K562 (cell line): ENCODE measurements at regions not wholly inside any gene's neighbourhood (a gene's known extent, or its start where the extent isn't known, plus 50 kb on each side); places are given as distances from the start of the nearest gene placed in this dataset.

ENCODE experiments used
- ATAC-seq: fragments of 200-7000 bp; cut with Tn5 transposase; 3 replicates; pipeline ENCODE4 v1.9.1; 2020; ENCODE audit warnings: moderate library complexity
- BruUV-seq: library from RNA; stranded (reverse); fragments of 400-500 nt; replicated peaks from 2 replicates; lab custom pipeline; 2021; lab: Mats Ljungman, UMichigan
- CTCF ChIA-PET: fragments of 300-600 bp; formaldehyde crosslinking; extraction: SDS; loops from one replicate; lab custom pipeline; 2021; ENCODE audit warnings: low intra/inter-chr PET ratio; lab: Yijun Ruan, JAX
- POLR2A ChIA-PET: fragments of 300-600, 350-650 bp; sonication (Branson Sonifier 250); formaldehyde crosslinking; extraction: SDS; loops from one replicate; lab custom pipeline; 2021; ENCODE audit warnings: antibody characterized with exemption, inconsistent platforms; lab: Yijun Ruan, JAX
- DNase-seq, 4 experiments: peaks; one replicate each; pipeline versions ENCODE4 v3.0.0 to v3.0.0-alpha.2; 2011 to 2018; ENCODE audit warnings: low spot score in 3 of 4, mixed read lengths in 3 of 4; ENCODE audit errors: extremely low read depth in 1 of 4
- FAIRE-seq: peaks from 2 replicates; lab custom pipeline; 2011; peaks lifted over from hg19 to GRCh38; lab: Jason Lieb, UNC
- H2AFZ ChIP-seq: 2 replicates; pipeline ENCODE4 v1.6.0; 2011; ENCODE audit warnings: low read depth, low read length, control low read depth, inconsistent platforms
- H3K27ac ChIP-seq: fragments of 200-600 bp; 3 replicates; pipeline ENCODE4 v1.8.0; 2011; ENCODE audit warnings: low read depth, mild to moderate bottlenecking, control low read depth, inconsistent platforms, low read length, moderate library complexity, mixed read lengths; ENCODE audit errors: extremely low read depth
- H3K27me3 ChIP-seq, 2 experiments: fragments of 300-600 bp in 1 of 2; 2 replicates in 1 of 2; 3 replicates in 1 of 2; pipeline versions ENCODE4 v1.6.0 to v1.8.0; 2011; ENCODE audit warnings: inconsistent platforms in 2 of 2, low read length in 2 of 2, mild to moderate bottlenecking in 1 of 2, mixed read lengths in 1 of 2, moderate library complexity in 1 of 2; ENCODE audit not compliant: control insufficient read depth in 2 of 2, insufficient read depth in 2 of 2
- H3K36me3 ChIP-seq: fragments of 300-600 bp; 3 replicates; pipeline ENCODE4 v1.8.0; 2011; ENCODE audit warnings: mild to moderate bottlenecking, low read length, inconsistent platforms; ENCODE audit not compliant: control insufficient read depth, insufficient read depth
- H3K4me1 ChIP-seq, 2 experiments: fragments of 200-600 bp in 1 of 2; replicated peaks in 1 of 2; 2 replicates in 1 of 2; 3 replicates in 1 of 2; pipeline versions ENCODE4 v1.5.1 to v1.8.0; 2011; ENCODE audit warnings: inconsistent platforms in 2 of 2, low read length in 2 of 2, mild to moderate bottlenecking in 1 of 2, mixed read lengths in 1 of 2, moderate library complexity in 1 of 2; ENCODE audit not compliant: control insufficient read depth in 2 of 2, insufficient read depth in 2 of 2
- H3K4me2 ChIP-seq: 2 replicates; pipeline ENCODE4 v1.6.1; 2011; ENCODE audit warnings: low read length, control low read depth, inconsistent platforms, mixed read lengths; ENCODE audit not compliant: insufficient read depth
- H3K4me3 ChIP-seq: fragments of 200-600 bp; sonication (generic), shearing (Covaris generic); 2 replicates; pipeline ENCODE4 v1.5.1; 2016; ENCODE audit warnings: control low read depth, inconsistent platforms
- H3K79me2 ChIP-seq: fragments of 200-600 bp; 3 replicates; pipeline ENCODE4 v1.8.0; 2011; ENCODE audit warnings: low read length, inconsistent platforms; ENCODE audit not compliant: control insufficient read depth, insufficient read depth
- H3K9ac ChIP-seq, 2 experiments: 2 replicates each; pipeline versions ENCODE4 v1.6.0 to v1.6.1; 2011; ENCODE audit warnings: low read depth in 2 of 2, low read length in 2 of 2, control low read depth in 1 of 2, inconsistent platforms in 1 of 2, mild to moderate bottlenecking in 1 of 2, mixed read lengths in 1 of 2; ENCODE audit not compliant: insufficient read depth in 1 of 2
- H3K9me1 ChIP-seq: one replicate; pipeline ENCODE4 v1.6.0; 2011; ENCODE audit warnings: inconsistent platforms, mild to moderate bottlenecking, low read length, moderate library complexity; ENCODE audit not compliant: control insufficient read depth, insufficient read depth
- H3K9me3 ChIP-seq: replicated peaks from 2 replicates; pipeline ENCODE4 v1.5.1; 2011; ENCODE audit warnings: low read depth, low read length, inconsistent platforms; ENCODE audit not compliant: control insufficient read depth, insufficient read depth
- H4K20me1 ChIP-seq: replicated peaks from 2 replicates; pipeline ENCODE4 v1.6.1; 2011; ENCODE audit warnings: low read length, inconsistent platforms, mixed read lengths; ENCODE audit not compliant: control insufficient read depth, insufficient read depth
- KLF1 ChIP-seq: fragments of 450-650 bp; IDR thresholded peaks from 2 replicates; pipeline ENCODE4 v1.6.1; 2016; ENCODE audit warnings: missing genetic modification characterization, missing compliant biosample characterization
- POLR2A ChIP-seq: fragments of 450-650 bp; conservative IDR thresholded peaks from 2 replicates; pipeline ENCODE4 v1.6.1; 2016
- SAFB2 ChIP-seq: fragments of 200-400 bp; formaldehyde crosslinking; IDR thresholded peaks from 2 replicates; pipeline ENCODE4 v1.6.1; 2018; ENCODE audit warnings: borderline replicate concordance, low read length, low read depth, moderate library complexity; ENCODE audit not compliant: severe bottlenecking
- WGBS: fragments of 100-300 bp; shearing (Covaris generic); methylation state at CpG from one replicate; pipeline ENCODE4 v1.1.6; 2016; ENCODE audit warnings: low coverage, mixed read lengths; ENCODE audit not compliant: insufficient coverage; ENCODE audit errors: missing lambda C conversion rate; 5-methylcytosine and 5-hydroxymethylcytosine counted together
- in situ Hi-C: fragments of 300-500 bp; cut with MboI; formaldehyde crosslinking; loops from 4 replicates; pipeline ENCODE4 v1.15.0; 2018; ENCODE audit warnings: inconsistent platforms, mixed read lengths
- intact Hi-C: fragments of 100-400 bp; cut with micrococcal nuclease; formaldehyde crosslinking; loops from 2 replicates; pipeline ENCODE4 v1.14.2; 2022
- TF ChIP-seq, protein P1 (sequence below): fragments of 450-650 bp; formaldehyde crosslinking; IDR thresholded peaks from 2 replicates; pipeline ENCODE4 v1.4.0; 2020; ENCODE audit warnings: mild to moderate bottlenecking, mixed read lengths
- TF ChIP-seq, protein P2 (sequence below): fragments of 250-450 bp; sonication (Bioruptor Pico); IDR thresholded peaks from 2 replicates; pipeline ENCODE4 v1.4.0; 2020; ENCODE audit warnings: borderline replicate concordance

DNA sequence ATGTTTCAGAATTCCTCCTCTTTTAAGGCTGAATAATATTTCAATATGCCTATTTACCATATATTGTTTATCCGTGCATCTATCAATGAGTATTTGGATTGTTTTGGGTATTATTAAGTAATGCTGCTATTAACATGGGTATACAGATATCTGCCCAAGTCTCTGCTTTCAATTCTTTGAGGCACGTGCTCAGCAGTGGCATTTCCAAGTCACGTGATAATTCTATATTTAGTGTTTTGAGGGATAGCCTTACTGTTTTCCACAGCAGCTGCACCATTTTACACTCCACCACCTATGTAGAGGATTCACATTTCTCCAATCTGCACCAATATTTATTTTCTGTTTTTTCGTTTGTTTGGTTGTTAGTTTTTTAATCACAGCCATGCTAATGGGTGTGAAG, 636.8 kb upstream of the ANKRD30A start:
- no peak for ATAC-seq
- in situ Hi-C loops = no loop called here
- CTCF ChIA-PET = no interaction called here
- Histone ChIP-seq H3K27ac (no peak overlapping the region), H3K27me3 (no peaks in the 10 kb centered on the region), H3K4me3 (no peak overlapping the region), H3K9me1 (no peaks in the 10 kb centered on the region), H4K20me1 (no peaks in the 10 kb centered on the region), H3K9ac (no peak overlapping the region), H3K4me2 (no peak overlapping the region), H3K9me3 (no peaks in the 10 kb centered on the region), H3K79me2 (no peaks in the 10 kb centered on the region), H3K36me3 (no peaks in the 10 kb centered on the region), H3K4me1 (no peaks in the 10 kb centered on the region), H2AFZ (no peak overlapping the region)
- no peak for DNase-seq
- 2% methylated on average over 4 of the region's 4 CpGs for WGBS
- FAIRE-seq = no peak
- no peak for TF ChIP-seq POLR2A
- TF ChIP-seq, protein P1, sequence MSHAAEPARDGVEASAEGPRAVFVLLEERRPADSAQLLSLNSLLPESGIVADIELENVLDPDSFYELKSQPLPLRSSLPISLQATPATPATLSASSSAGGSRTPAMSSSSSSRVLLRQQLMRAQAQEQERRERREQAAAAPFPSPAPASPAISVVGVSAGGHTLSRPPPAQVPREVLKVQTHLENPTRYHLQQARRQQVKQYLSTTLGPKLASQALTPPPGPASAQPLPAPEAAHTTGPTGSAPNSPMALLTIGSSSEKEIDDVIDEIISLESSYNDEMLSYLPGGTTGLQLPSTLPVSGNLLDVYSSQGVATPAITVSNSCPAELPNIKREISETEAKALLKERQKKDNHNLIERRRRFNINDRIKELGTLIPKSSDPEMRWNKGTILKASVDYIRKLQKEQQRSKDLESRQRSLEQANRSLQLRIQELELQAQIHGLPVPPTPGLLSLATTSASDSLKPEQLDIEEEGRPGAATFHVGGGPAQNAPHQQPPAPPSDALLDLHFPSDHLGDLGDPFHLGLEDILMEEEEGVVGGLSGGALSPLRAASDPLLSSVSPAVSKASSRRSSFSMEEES (CRISPR knock-in tag) = peak; percentile 67
- intact Hi-C loops = no loop called here
- no TSS peak for BruUV-seq
- POLR2A ChIA-PET = no interaction called here

- no TSS peak for BruUV-seq
- H3K27me3 ChIP-seq = no peaks in the 10 kb centered on the region
- no peaks in the 10 kb centered on the region for H3K4me1 ChIP-seq
- no peak for ATAC-seq
- no peak overlapping the region for H3K27ac ChIP-seq
- no peak overlapping the region for H3K4me3 ChIP-seq
- no peaks in the 10 kb centered on the region for H3K79me2 ChIP-seq
- FAIRE-seq = no peak
- intact Hi-C loops (no loop called here), in situ Hi-C loops (no loop called here)
- POLR2A ChIA-PET = no interaction called here
- H2AFZ ChIP-seq = no peak overlapping the region
- H3K9ac ChIP-seq = no peak overlapping the region
- CTCF ChIA-PET = no interaction called here
- H4K20me1 ChIP-seq = no peaks in the 10 kb centered on the region
- no peaks in the 10 kb centered on the region for H3K9me1 ChIP-seq
- no peaks in the 10 kb centered on the region for H3K36me3 ChIP-seq
- no peak for DNase-seq
- no peak overlapping the region for H3K4me2 ChIP-seq
- H3K9me3 ChIP-seq = no peaks in the 10 kb centered on the region
- TF ChIP-seq KLF1 (tag) (no peak), SAFB2 (no peak)
- TF ChIP-seq, protein P2, sequence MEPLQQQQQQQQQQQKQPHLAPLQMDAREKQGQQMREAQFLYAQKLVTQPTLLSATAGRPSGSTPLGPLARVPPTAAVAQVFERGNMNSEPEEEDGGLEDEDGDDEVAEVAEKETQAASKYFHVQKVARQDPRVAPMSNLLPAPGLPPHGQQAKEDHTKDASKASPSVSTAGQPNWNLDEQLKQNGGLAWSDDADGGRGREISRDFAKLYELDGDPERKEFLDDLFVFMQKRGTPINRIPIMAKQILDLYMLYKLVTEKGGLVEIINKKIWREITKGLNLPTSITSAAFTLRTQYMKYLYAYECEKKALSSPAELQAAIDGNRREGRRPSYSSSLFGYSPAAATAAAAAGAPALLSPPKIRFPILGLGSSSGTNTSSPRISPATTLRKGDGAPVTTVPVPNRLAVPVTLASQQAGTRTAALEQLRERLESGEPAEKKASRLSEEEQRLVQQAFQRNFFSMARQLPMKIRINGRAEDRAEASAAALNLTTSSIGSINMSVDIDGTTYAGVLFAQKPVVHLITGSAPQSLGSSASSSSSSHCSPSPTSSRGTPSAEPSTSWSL (CRISPR knock-in tag) = no peak
These were observed 646.3 kb upstream of the ANKRD30A start for GRCh38 chr10:36479073-36479472.
